Dedifferentiated amniotic fluid mesenchymal stem cell (primary cell): ENCODE measurements at regions not wholly inside any gene's neighbourhood (a gene's known extent, or its start where the extent isn't known, plus 50 kb on each side); places are given as distances from the start of the nearest gene placed in this dataset.
A peak's percentile ranks its signal among the peaks of the same experiment; 100 is the strongest.

Experiments
- DNase-seq: peaks from one replicate; pipeline ENCODE4 v3.0.0-alpha.2; 2016; ENCODE audit errors: extremely low spot score

DNA sequence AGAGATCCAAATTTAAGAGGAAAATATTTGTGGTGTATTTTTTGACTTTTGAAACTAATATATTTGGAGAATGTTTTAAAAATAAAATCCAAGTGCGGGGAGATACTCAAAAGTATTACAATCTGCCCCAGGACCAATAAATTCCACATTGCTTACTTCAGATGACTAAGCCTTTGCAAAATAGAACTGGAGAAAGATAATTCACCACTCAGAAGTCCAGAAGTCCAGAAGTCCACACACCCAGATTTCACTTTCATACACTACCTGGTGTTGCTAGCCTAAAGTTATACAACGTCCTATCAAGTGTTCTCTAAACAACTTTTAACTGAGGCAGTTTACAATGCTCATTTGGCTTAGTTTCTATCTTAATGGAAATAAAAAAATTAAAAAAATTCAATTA, 487.0 kb upstream of the SEMA3D start:
- DNase-seq: no peak

DNA sequence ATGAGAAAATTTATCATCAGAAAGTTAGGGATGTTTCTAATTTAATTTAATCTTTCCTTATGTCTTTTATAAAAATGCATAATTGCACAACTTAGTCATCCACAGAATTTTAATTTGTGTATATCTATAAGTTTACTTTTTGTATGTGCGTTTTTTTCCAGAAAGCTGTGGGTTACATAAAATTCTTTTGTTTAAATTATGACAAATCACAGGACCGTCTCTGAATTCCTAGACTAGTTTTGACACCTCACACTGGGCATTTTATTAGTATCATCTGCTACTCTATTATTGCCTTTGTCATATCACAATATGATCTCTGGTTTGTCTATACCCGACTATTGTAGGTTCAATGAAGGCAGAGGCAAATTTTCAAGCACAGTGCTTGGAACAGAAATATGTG, 482.4 kb upstream of the SEMA3D start:
- no peak for DNase-seq

- DNase-seq: no peak
Observed at GRCh38 chr7:85664341-85664740, 477.5 kb upstream of the SEMA3D start.

- DNase-seq: no peak
Observed at GRCh38 chr7:85659364-85659763, 472.5 kb upstream of the SEMA3D start.

- no peak for DNase-seq
Observed at GRCh38 chr7:85655252-85655651, 468.4 kb upstream of the SEMA3D start.

DNA sequence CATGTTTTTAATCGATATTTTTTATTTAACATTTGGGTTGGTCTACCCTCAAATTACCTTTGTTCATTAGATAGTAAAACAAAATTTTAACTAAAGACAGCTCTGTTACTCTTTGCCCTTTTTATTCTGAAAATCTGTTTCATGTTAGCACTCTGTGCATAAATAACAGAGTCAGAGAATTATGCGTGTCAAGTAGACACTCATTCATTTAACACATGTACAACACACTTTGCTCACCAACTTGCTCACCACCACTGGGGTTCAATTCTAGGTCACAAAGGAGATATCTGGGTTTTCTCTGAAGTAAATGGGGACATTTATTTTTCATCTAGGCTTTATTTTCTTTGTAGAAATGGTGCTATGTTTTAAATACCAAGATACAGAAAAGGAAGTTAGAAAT, 457.4 kb upstream of the SEMA3D start:
- no peak for DNase-seq

GRCh38 chr7:85641331-85641730, 454.5 kb upstream of the SEMA3D start:
- DNase-seq: no peak

DNA sequence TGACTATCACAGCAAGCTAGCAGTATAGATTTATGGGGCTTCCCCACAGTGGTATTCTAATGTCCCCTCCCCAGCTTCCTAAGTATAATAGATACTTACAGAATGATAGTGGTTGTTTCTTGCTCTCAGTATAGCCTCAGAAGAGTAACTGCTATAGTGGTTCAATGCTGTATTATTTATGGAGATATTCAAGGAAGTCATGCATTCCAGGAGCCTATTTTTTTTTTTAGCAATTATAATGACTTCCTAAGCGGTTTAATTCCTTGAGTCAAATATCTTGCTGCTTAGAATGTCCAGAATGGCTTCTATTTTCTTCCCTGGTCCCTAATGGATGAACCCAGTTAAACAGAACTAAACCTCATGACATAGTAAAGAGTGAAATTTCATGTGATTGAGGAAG, 451.5 kb upstream of the SEMA3D start:
- no peak for DNase-seq

DNA sequence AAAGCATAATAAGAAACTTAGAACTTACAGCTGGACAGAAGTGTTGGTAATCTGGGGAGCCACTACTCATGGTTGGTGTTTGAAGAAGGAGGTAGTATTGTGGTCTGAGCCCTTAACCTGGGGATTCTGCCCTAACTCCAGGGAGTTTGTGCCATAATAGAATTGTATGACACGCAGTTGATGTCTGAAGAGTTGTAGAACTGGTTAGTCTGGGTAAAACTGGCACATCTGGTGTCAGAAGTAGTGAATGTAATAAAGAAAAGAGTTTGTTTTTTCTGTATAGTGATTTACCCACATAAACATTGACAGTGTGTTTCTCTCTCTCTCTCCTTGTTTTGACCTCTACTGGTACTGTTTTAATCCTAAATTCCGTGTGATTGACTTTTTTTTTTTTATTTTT, 448.1 kb upstream of the SEMA3D start:
- no peak for DNase-seq

DNA sequence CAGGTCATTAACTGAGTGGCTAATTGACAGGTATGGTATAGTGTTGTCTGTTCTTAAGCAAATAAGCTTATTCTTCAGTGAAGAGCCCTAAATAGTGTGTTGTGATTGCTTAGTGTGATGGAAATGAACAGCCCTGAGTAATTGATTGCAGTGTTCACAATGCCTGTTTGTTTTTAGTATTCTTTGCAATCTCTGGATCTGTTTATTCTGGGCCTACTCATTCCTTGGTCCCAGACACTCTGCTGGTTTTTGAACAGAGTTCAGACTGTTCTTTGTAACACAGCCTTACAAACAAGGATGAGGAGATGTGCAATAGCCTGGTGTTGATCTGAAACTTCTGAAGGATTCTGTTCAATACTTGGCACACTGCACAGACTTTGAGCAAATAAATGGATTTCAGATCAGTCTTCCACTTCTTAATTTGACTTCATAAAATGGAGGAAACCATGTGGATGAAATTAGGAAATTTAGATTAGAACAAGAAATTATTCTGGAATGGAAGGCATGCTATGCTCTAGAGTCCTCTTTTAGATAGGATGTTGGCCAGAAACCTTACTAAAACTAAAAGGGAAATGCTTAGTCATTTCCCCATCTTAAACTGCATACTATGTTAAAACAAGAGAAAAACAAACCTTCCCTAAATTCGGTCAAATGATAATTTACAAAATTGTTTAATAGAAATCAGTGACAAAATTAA, 444.2 kb upstream of the SEMA3D start:
- DNase-seq: no peak

GRCh38 chr7:85627791-85628586, 441.1 kb upstream of the SEMA3D start:
- DNase-seq: no peak

- DNase-seq: no peak
Observed at GRCh38 chr7:85622059-85622458, 435.2 kb upstream of the SEMA3D start.

GRCh38 chr7:85620936-85621685, 434.3 kb upstream of the SEMA3D start:
- DNase-seq: no peak

DNA sequence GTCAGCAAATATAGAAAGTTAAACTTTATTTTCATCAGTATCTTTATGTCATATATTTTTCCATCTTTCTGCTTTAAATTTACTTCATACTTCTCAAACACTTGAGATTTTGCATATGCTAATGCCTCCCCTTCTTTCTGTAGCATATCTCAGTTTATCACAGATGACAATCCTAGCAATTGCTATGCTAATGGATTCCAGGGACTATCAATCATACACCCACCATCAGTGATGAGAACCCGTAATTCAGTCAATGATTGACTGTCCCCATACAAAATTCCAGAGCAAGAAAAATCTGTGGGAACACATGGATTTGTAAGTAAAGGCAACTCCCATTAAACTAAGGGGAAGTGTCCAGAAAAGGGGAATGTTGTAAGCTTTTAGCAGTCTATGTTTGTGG, 432.4 kb upstream of the SEMA3D start:
- no peak for DNase-seq

DNA sequence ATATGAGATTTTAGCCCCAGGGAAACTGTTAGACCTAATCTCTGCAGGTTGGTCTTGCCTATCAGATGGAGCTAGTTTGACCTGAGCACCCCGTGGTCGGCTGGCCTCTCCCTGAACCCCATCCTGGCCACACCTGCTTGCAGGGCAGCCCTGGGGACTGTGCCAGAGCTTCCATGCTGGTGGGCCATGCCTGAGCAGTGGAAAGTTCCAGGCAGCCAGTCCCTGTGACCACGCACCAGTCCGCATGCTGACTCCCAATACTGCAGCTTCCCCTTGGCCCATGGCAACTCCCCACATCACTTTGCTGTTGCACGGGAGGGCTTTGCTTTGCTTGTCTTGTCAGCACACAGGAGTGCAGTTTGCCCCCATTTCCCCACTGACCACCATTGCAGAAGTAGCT, 427.8 kb upstream of the SEMA3D start:
- DNase-seq: no peak

GRCh38 chr7:85612514-85612913, 425.7 kb upstream of the SEMA3D start:
- DNase-seq: no peak

DNA sequence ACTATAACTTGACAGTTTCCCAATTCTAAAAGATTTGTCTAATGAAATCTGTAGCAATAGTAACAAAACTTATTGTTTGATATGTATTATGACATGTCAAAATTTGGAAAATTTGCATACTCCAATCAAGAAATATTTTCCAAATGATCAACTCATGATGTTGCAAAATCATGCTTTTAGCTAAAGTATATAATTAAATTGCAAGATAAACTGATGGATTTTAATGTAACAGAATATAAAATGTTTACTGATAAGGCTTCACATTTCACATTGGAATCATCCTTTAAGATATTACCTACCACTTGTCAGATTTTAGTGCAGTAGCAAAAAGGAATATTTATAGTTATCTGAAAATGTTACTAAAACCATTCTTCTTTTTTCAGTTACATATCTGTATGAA, 421.9 kb upstream of the SEMA3D start:
- DNase-seq: no peak

GRCh38 chr7:85602196-85602595, 415.3 kb upstream of the SEMA3D start:
- DNase-seq: peak; percentile 27

- no peak for DNase-seq
Observed at GRCh38 chr7:85600395-85600794, 413.5 kb upstream of the SEMA3D start.

- no peak for DNase-seq
Observed at GRCh38 chr7:85596827-85597226, 410.0 kb upstream of the SEMA3D start.

GRCh38 chr7:85595750-85596178, 408.9 kb upstream of the SEMA3D start:
- peak; percentile 67 for DNase-seq

GRCh38 chr7:85593355-85593754, 406.5 kb upstream of the SEMA3D start:
- DNase-seq: no peak

GRCh38 chr7:85587785-85588184, 400.9 kb upstream of the SEMA3D start:
- no peak for DNase-seq
